Trophoblast cell (in vitro differentiated cells and primary cell): ENCODE measurements at regions not wholly inside any gene's neighbourhood (a gene's known extent, or its start where the extent isn't known, plus 50 kb on each side); places are given as distances from the start of the nearest gene placed in this dataset.

Source experiments
- DNase-seq, 2 donors: peaks; one replicate each; pipeline ENCODE4 v3.0.0-alpha.2; 2016
- H2AFZ ChIP-seq: 2 replicates; pipeline ENCODE4 v1.6.1; 2013; ENCODE audit warnings: low read length, moderate library complexity, mild to moderate bottlenecking; ENCODE audit not compliant: insufficient read depth, poor library complexity
- H2AK5ac ChIP-seq: 2 replicates; pipeline ENCODE4 v1.6.1; 2013; ENCODE audit warnings: mild to moderate bottlenecking, low read length
- H2BK120ac ChIP-seq: 2 replicates; pipeline ENCODE4 v1.6.1; 2013; ENCODE audit warnings: low read length, mild to moderate bottlenecking, moderate library complexity; ENCODE audit not compliant: insufficient read depth, poor library complexity
- H2BK12ac ChIP-seq: 2 replicates; pipeline ENCODE4 v1.6.1; 2013; ENCODE audit warnings: mild to moderate bottlenecking, low read length, moderate library complexity
- H2BK5ac ChIP-seq: 2 replicates; pipeline ENCODE4 v1.6.1; 2013; ENCODE audit warnings: low read length, low read depth, moderate library complexity, mild to moderate bottlenecking; ENCODE audit not compliant: poor library complexity
- H3K14ac ChIP-seq: 2 replicates; pipeline ENCODE4 v1.6.1; 2013; ENCODE audit warnings: mild to moderate bottlenecking, low read length
- H3K18ac ChIP-seq: 2 replicates; pipeline ENCODE4 v1.6.1; 2013; ENCODE audit warnings: mild to moderate bottlenecking, low read length
- H3K23ac ChIP-seq: 2 replicates; pipeline ENCODE4 v1.6.1; 2013; ENCODE audit warnings: low read length
- H3K27ac ChIP-seq: 2 replicates; pipeline ENCODE4 v1.5.1; 2013; ENCODE audit warnings: low read depth, mild to moderate bottlenecking, inconsistent platforms, low read length, moderate library complexity
- H3K27me3 ChIP-seq: 2 replicates; pipeline ENCODE4 v1.6.1; 2013; ENCODE audit warnings: inconsistent platforms, mild to moderate bottlenecking, low read length, moderate library complexity; ENCODE audit not compliant: insufficient read depth
- H3K36me3 ChIP-seq, 2 experiments: 1 replicate in 1 of 2; 2 replicates in 1 of 2; pipeline ENCODE4 v1.6.1; 2013; ENCODE audit warnings: low read length in 2 of 2, mild to moderate bottlenecking in 2 of 2, moderate library complexity in 1 of 2; ENCODE audit not compliant: insufficient read depth in 2 of 2, control insufficient read depth in 1 of 2
- H3K4ac ChIP-seq: 2 replicates; pipeline ENCODE4 v1.6.1; 2013; ENCODE audit warnings: low read depth, mild to moderate bottlenecking, low read length, moderate library complexity
- H3K4me1 ChIP-seq, 2 experiments: 1 replicate in 1 of 2; 2 replicates in 1 of 2; pipeline ENCODE4 v1.6.1; 2013; ENCODE audit warnings: low read length in 2 of 2, mild to moderate bottlenecking in 2 of 2, moderate library complexity in 1 of 2; ENCODE audit not compliant: insufficient read depth in 2 of 2, control insufficient read depth in 1 of 2
- H3K4me2 ChIP-seq: 2 replicates; pipeline ENCODE4 v1.6.1; 2013; ENCODE audit warnings: inconsistent platforms, mild to moderate bottlenecking, low read length, moderate library complexity
- H3K4me3 ChIP-seq: 2 replicates; pipeline ENCODE4 v1.5.1; 2013; ENCODE audit warnings: mild to moderate bottlenecking, low read depth, low read length, inconsistent platforms
- H3K79me1 ChIP-seq: one replicate; pipeline ENCODE4 v1.6.1; 2013; ENCODE audit warnings: low read length
- H3K79me2 ChIP-seq: 2 replicates; pipeline ENCODE4 v1.6.1; 2013; ENCODE audit warnings: low read length, mild to moderate bottlenecking; ENCODE audit not compliant: control insufficient read depth, insufficient read depth, poor library complexity
- H3K9ac ChIP-seq: 2 replicates; pipeline ENCODE4 v1.6.1; 2013; ENCODE audit warnings: mild to moderate bottlenecking, low read length
- H3K9me3 ChIP-seq: 2 replicates; pipeline ENCODE4 v1.6.1; 2013; ENCODE audit warnings: low read depth, mild to moderate bottlenecking, control low read depth, inconsistent platforms, low read length; ENCODE audit not compliant: insufficient read depth
- H4K12ac ChIP-seq: 2 replicates; pipeline ENCODE4 v1.6.1; 2013; ENCODE audit warnings: low read depth, mild to moderate bottlenecking, low read length, moderate library complexity
- H4K8ac ChIP-seq: 2 replicates; pipeline ENCODE4 v1.6.1; 2013; ENCODE audit warnings: low read depth, mild to moderate bottlenecking, low read length, moderate library complexity
- H4K91ac ChIP-seq: one replicate; pipeline ENCODE4 v1.6.1; 2013; ENCODE audit warnings: low read depth, mild to moderate bottlenecking, low read length, moderate library complexity
- WGBS: extraction: QIAGEN DNeasy Blood & Tissue Kit; methylation state at CpG from one replicate; pipeline ENCODE4 v1.1.7; 2013; ENCODE audit warnings: missing lambda C conversion rate; ENCODE audit not compliant: insufficient read length, insufficient coverage; ENCODE audit errors: extremely low coverage; 5-methylcytosine and 5-hydroxymethylcytosine counted together

- H2BK12ac ChIP-seq = no peak overlapping the region
- DNase-seq = no peak
Measured at GRCh38 chr5:74261421-74261820, 379.1 kb downstream of the ENC1 start.

GRCh38 chr5:74259572-74259971 lies 381.0 kb downstream of the ENC1 start:
- Histone ChIP-seq H3K4me3 (no peak overlapping the region), H4K91ac (no peak overlapping the region), H3K18ac (no peak overlapping the region), H4K8ac (no peak overlapping the region), H3K27ac (no peak overlapping the region), H3K36me3 (no peaks in the 10 kb centered on the region), H2BK5ac (no peak overlapping the region), H3K4ac (no peak overlapping the region), H2AK5ac (peak overlapping the region; percentile 15), H2BK120ac (no peak overlapping the region), H3K9ac (no peak overlapping the region), H3K79me1 (no peaks in the 10 kb centered on the region), H3K9me3 (peaks cover 1% of the 10 kb centered on the region), H3K4me1 (peaks cover 0 to 2% of the 10 kb centered on the region in 2 experiments), H2BK12ac (peak overlapping the region; percentile 18), H2AFZ (no peak overlapping the region), H3K4me2 (no peak overlapping the region), H3K79me2 (no peaks in the 10 kb centered on the region), H3K27me3 (no peaks in the 10 kb centered on the region), H4K12ac (no peak overlapping the region), H3K23ac (no peak overlapping the region), H3K14ac (no peak overlapping the region)
- WGBS = no CpG with 5 or more reads among the region's 7 CpGs
- no peak for DNase-seq

More at GRCh38 chr5:74261421-74261820, 379.1 kb downstream of the ENC1 start:
- no peak overlapping the region for H3K4me2 ChIP-seq
- H3K18ac ChIP-seq = no peak overlapping the region
- H3K27ac ChIP-seq = no peak overlapping the region
- WGBS = no CpG with 5 or more reads among the region's 3 CpGs
- H4K8ac ChIP-seq = no peak overlapping the region
- H2BK5ac ChIP-seq = no peak overlapping the region
- H4K12ac ChIP-seq = no peak overlapping the region
- no peak overlapping the region for H2AFZ ChIP-seq
- H3K4ac ChIP-seq = no peak overlapping the region
- peaks cover 1% of the 10 kb centered on the region for H3K9me3 ChIP-seq
- no peaks in the 10 kb centered on the region for H3K36me3 ChIP-seq
- H4K91ac ChIP-seq = no peak overlapping the region
- H3K14ac ChIP-seq = no peak overlapping the region
- no peak overlapping the region for H2BK120ac ChIP-seq
- no peak overlapping the region for H3K23ac ChIP-seq
- H3K9ac ChIP-seq = no peak overlapping the region
- no peak overlapping the region for H3K4me3 ChIP-seq
- H2AK5ac ChIP-seq = no peak overlapping the region
- no peaks in the 10 kb centered on the region for H3K79me1 ChIP-seq
- H3K4me1 ChIP-seq = peaks cover 0 to 2% of the 10 kb centered on the region in 2 experiments
- no peaks in the 10 kb centered on the region for H3K79me2 ChIP-seq
- no peaks in the 10 kb centered on the region for H3K27me3 ChIP-seq

DNA sequence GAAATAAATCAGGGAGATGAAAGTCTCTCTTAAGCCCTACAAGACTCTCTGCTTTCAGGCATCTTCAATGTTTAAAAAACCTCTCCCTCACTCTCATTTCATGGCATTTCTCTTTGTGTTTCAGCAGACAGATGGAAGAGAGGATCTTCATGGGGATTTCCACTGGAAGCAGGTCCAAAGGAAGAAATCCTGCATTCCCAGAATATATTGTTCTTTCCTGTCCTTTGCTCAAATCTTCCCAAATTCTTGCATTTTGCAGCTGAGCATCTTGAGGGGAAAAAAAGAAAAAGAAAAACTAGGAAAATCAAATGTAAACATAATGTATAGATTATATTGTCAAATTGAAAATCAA lies 382.2 kb downstream of the ENC1 start:
- no peak overlapping the region for H3K4ac ChIP-seq
- no peak overlapping the region for H3K4me2 ChIP-seq
- H2AFZ ChIP-seq = no peak overlapping the region
- no peaks in the 10 kb centered on the region for H3K27me3 ChIP-seq
- H4K91ac ChIP-seq = no peak overlapping the region
- H3K14ac ChIP-seq = no peak overlapping the region
- no peaks in the 10 kb centered on the region for H3K36me3 ChIP-seq
- H2AK5ac ChIP-seq = no peak overlapping the region
- no peak overlapping the region for H3K4me3 ChIP-seq
- no peak overlapping the region for H2BK12ac ChIP-seq
- peaks cover 1% of the 10 kb centered on the region for H3K9me3 ChIP-seq
- no peak overlapping the region for H3K9ac ChIP-seq
- no peak overlapping the region for H2BK120ac ChIP-seq
- H4K8ac ChIP-seq = no peak overlapping the region
- H3K79me1 ChIP-seq = no peaks in the 10 kb centered on the region
- H2BK5ac ChIP-seq = no peak overlapping the region
- peaks cover 0 to 2% of the 10 kb centered on the region in 2 experiments for H3K4me1 ChIP-seq
- H4K12ac ChIP-seq = no peak overlapping the region
- no peak overlapping the region for H3K27ac ChIP-seq
- DNase-seq = no peak
- H3K18ac ChIP-seq = no peak overlapping the region
- H3K79me2 ChIP-seq = no peaks in the 10 kb centered on the region
- H3K23ac ChIP-seq = no peak overlapping the region

- H3K18ac ChIP-seq = no peak overlapping the region
- H4K12ac ChIP-seq = no peak overlapping the region
- H2BK5ac ChIP-seq = no peak overlapping the region
- no peak overlapping the region for H3K9ac ChIP-seq
- WGBS = no CpG with 5 or more reads among the region's 6 CpGs
- no peak overlapping the region for H3K27ac ChIP-seq
- H2BK120ac ChIP-seq = no peak overlapping the region
- no peak overlapping the region for H3K4me3 ChIP-seq
- peak in 1 of 2 donors; percentile 25 for DNase-seq
- no peak overlapping the region for H2AK5ac ChIP-seq
- no peaks in the 10 kb centered on the region for H3K36me3 ChIP-seq
- H3K4me1 ChIP-seq = peaks cover 0 to 2% of the 10 kb centered on the region in 2 experiments
- H4K91ac ChIP-seq = no peak overlapping the region
- no peak overlapping the region for H3K4ac ChIP-seq
- no peak overlapping the region for H3K23ac ChIP-seq
- H3K79me1 ChIP-seq = no peaks in the 10 kb centered on the region
- no peak overlapping the region for H3K4me2 ChIP-seq
- H3K9me3 ChIP-seq = peaks cover 1% of the 10 kb centered on the region
- no peak overlapping the region for H2AFZ ChIP-seq
- H3K27me3 ChIP-seq = no peaks in the 10 kb centered on the region
- no peak overlapping the region for H3K14ac ChIP-seq
- H4K8ac ChIP-seq = no peak overlapping the region
- no peak overlapping the region for H2BK12ac ChIP-seq
- no peaks in the 10 kb centered on the region for H3K79me2 ChIP-seq
Measured at GRCh38 chr5:74257645-74258313, 382.7 kb downstream of the ENC1 start.
